T-helper 1 cell (primary cell): ENCODE measurements at regions not wholly inside any gene's neighbourhood (a gene's known extent, or its start where the extent isn't known, plus 50 kb on each side); places are given as distances from the start of the nearest gene placed in this dataset.

Experiments
- DNase-seq, 5 donors: peaks; one replicate each; pipeline ENCODE4 v3.0.0-alpha.2; 2012 to 2020

DNA sequence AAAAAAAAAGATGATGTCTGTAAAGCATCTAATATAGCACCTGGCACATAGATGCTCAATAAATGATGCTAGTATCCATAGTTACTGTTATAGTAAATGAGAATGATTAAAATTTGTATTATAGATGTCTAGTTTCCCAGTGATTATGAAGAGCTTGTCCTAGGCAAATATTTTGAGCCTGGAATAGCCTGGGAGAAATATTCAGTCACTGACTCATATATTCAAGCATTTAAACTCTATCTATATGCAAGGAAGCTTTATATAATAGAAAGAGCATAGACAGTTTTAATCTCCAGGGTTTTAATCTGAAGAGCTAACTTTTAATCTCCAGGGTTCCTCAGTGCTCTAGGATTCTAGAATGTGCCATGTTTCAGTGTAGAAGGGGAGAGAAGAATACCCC, 91.5 kb upstream of the VASH1 start:
- DNase-seq = no peak

GRCh38 chr14:76672123-76672522, 89.1 kb upstream of the VASH1 start:
- DNase-seq = no peak

DNA sequence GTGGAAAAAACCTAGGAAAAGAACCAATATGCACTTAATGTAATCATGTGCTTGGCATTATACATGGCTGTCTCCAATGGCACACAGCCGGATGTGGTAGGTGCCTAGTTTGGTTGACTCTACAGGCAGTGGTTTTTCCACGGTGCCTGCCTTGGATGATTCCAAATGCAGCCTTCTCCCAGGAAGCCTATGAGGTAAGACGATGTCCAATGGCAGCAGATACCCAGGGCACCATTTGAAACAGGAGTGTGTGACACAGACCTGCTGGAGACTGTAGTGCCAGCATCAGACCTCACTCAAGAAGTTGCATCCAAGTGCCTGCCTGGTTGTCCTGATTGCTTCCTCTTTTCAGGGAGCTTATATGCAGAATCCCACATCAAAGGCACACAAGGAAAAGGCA, 88.0 kb upstream of the VASH1 start:
- no peak for DNase-seq

- DNase-seq = no peak
These were observed 86.2 kb upstream of the VASH1 start for GRCh38 chr14:76675046-76675445.

- no peak for DNase-seq
These were observed 84.7 kb upstream of the VASH1 start for GRCh38 chr14:76676539-76676938.

GRCh38 chr14:76677534-76678145, 83.6 kb upstream of the VASH1 start:
- DNase-seq = no peak

- no peak for DNase-seq
These were observed 82.9 kb upstream of the VASH1 start for GRCh38 chr14:76678244-76678800.

- no peak for DNase-seq
These were observed 78.9 kb upstream of the VASH1 start for GRCh38 chr14:76682367-76682766.

GRCh38 chr14:76686646-76687045, 74.6 kb upstream of the VASH1 start:
- no peak for DNase-seq

- DNase-seq = no peak
These were observed 73.5 kb upstream of the VASH1 start for GRCh38 chr14:76687611-76688382.

DNA sequence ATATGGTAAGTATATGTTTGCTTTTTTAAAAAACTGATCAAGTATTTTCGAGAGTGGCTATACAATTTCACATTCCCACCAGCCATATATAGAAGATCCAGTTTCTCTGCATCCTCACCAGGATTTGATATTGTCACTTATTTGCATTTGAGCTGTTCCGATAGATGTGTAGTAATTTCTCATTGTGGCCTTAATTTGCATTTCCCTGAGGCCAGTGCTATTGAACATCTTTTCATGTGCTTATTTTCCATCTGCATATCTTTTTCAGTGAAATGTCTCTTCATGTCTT, 72.9 kb upstream of the VASH1 start:
- no peak for DNase-seq

GRCh38 chr14:76690502-76691105, 70.7 kb upstream of the VASH1 start:
- no peak for DNase-seq

DNA sequence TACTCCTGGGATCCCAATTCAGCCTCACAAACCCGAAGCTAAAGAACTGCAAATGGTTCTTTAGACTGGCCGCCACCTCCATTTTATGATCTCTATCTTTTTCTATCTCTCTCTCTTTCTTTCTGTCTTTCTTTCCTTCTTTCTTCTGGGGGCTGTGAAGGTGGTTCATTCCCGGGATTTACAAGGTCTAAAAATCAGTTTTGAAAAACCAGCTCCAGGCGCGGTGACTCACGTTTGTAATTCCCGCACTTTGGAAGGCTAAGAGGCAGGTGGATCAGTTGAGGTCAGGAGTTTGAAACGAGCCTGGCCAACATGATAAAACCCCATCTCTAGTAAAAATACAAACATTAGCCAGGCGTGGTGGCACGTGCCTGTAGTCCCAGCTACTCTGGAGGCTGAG, 67.2 kb upstream of the VASH1 start:
- no peak for DNase-seq

DNA sequence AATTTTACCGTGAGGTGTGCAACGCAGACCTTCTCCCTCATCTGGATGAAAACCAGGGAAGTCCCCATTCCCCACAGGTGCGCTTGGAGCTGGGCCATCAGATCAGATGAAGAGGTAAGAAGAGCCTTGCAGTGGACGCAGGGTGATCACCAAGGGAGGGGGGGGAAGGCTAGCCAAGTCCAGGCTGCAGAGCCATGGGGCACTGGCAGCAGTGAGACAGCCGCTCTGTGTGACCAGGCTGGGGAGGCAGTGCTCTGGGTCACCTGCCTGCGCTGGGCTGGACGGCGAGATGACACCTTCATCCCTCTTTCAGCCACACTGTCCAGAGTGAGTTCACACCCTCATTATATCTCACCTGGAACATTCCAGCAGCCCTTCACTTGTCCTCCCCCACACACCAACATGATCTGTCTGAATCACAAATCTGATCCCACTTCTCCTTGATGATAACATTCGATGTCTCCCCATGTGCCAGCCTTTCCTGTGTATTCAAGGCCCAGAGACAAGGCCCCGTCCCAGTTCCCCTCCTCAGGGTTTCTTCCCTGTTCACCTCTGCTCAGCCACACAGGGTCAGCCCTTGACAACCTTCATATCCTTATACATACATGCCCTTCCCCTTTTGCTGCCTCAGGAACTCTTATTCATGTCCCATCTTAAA, 65.9 kb upstream of the VASH1 start:
- no peak for DNase-seq

DNA sequence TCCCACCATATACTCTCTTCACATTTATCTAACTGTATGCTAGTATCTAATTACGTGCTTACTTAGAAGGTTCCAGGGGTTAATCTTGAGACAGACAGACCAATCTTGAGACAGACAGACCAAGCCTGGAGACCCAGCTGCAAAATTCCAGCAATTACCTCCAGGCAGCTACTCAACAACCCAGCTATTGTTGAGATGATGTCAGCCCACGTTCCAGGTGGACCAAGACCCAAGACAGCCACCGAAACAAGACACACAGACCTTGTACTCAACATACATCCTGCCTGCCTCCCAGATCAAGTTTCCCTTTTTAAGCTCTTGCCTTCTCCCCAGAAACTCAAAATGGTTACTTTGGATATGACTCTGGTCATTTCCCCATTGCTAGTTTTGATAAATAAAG, 64.9 kb upstream of the VASH1 start:
- DNase-seq = no peak

DNA sequence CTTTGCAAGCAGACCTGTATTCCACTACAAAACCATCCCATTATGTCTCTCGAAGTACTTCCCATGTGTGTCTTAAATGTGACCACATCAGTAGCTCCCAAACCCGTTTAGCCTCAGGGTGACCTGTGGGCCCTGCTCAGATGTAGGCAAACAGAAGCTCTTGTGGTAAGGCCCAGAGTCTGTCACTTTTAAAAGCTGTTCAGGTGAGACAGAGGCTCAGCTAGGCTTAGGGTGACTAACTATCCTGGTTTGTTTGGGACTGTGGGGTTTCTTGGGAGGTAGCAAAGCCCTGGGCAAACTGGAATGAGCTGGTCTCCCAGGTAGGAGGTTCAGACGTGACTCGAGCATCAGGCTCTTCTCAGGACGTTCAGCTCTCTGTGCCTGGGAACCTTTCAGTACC, 64.5 kb upstream of the VASH1 start:
- DNase-seq = no peak

DNA sequence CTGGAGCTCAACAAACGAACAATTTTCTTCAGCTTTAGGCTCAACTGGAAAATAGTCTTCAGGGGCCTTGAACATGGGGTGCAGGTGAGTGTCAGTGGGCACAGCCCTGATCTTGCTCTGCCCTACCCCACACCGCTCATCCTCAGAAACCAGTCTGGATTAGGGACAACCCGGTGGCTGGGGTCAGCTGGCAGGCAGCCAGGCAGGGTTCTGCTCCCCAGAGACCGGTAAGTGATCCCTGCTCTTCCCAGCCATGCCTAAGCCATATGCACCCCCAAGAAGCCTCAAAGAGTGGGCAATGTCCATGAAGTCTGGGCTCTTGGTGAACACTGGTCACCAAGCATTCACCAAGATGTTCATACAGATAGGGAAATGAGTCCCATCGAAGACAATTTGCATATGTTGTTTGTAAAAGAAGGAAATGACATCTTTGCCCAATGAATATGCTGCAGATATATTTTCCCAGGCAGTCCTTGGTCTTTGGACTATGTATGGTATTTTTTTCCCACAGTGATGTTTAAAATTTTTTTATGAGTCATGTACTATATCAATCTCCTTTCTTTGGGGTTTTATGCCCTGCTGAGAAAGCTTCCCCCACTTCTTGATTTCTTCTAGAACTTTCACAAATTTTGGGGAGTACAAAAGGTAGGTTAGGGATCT, 63.9 kb upstream of the VASH1 start:
- no peak for DNase-seq

DNA sequence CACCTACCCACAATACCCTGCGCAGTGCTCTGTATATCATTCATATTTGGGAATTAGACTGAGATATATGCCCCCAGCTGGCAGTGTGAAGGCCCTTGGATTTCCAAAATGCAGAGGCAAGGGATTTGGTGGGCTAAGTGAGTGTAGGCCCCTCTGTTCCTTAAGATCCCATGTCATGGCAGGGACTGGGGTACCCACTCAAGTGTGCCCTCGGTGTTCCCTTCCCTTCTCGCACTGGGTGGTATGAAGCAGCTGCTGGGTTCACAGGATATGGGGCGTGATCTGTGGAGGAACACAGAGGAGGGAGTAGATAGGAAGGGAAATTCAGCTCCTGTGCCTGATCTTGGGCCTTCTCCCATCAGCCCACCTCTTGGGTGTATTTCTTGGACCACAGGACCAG, 63.1 kb upstream of the VASH1 start:
- DNase-seq = no peak

GRCh38 chr14:76698631-76699030, 62.6 kb upstream of the VASH1 start:
- no peak for DNase-seq

DNA sequence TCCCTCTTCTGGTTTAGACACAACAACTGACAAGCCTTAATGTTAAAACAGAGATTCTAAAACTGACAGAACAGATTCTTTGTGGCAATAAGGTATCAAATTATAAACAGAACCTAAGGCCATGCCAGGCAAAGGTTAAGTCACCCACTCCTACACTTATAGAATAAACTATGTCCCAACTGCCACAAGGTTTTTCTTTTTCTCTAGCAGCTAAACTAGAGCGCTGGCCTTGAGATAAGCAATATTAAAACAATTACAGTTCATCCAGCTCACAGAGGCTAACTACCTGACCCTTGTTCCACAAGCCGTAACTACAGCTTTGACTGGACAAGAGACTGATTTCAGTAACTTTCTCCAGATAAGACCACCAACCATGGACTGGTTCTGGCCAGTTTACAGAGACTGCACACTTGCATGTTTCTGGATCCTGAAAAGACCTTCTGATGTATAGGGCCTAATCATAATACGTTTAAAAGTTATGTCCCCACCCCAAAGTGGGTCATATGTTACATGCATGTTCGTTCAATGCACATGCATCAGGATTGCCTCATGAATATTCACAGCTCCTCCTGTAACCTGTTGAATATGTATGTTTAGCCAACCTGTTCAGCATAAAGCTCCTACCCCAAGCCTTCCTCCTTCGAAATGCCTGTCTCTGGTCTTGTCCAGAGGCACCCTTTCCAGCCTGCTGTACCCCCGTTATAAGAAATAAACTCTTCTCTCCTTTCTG, 61.9 kb upstream of the VASH1 start:
- no peak for DNase-seq

DNA sequence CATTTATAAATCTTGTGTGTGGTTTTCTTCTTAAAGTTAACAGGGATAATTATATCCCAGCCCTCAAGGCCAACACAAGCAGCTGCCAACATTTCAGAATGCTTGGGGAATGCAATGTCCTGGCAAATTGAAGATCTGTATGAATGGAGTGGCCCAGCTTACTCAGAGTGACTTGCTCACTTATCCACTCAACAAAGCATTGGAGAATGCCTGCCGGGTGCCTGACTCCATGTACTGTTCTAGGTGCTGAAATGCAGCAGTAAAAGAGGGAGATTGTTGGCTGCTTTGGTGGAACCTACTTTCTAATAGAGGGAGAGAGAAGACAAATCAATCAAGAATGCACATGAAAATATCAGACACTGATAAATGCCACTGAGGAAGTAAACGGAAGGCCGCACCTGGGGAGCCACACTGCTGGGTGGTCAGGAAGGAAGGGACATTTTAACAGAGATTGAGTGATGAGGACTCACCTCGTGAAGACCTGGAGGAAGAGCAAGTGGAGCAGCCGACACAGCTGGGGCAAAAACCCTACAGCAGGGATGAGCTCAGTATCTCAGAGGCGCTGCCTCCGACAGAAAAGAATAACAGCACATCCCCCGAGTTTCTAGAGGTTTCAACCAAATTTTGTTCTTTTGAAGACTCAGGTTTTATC, 61.2 kb upstream of the VASH1 start:
- DNase-seq = no peak

GRCh38 chr14:76701436-76701835, 59.8 kb upstream of the VASH1 start:
- no peak for DNase-seq
